Activated T-helper 1 cell treated with anti-CD3 and anti-CD28 coated beads, Interleukin-2, amount 50 U/mL, for 16 hours (primary cell): ENCODE measurements at regions not wholly inside any gene's neighbourhood (a gene's known extent, or its start where the extent isn't known, plus 50 kb on each side); places are given as distances from the start of the nearest gene placed in this dataset.
"Not testable (repeated sequence)": the region's sequence is repeated elsewhere in the genome, so short reads cannot be mapped to it uniquely, and the experiment has no call there.

Source experiments
- DNase-seq, 2 donors: peaks; one replicate each; pipeline ENCODE4 v3.0.0-alpha.2; 2020; ENCODE audit warnings: low read depth in 1 of 2, low spot score in 1 of 2

DNA sequence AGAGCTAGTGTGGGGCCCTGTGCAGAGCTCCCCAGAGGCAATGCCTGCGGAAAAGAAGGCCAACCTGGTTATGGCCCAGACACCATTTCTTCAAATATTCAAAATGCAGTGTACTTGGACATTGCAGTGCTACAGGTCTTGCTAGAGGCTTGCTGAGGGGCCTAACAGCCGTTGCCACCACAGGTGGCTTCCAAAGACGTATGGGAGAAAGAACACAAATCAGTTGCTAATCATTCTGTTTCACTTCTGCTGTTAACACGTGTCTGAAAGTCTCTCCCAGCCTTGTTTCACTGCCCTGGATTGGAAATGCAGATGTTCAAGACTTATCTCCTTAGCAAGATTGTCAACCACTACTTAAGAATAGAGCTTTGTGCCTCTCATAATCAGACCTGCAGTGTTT is 925.9 kb downstream of the GALC start:
- no peak for DNase-seq

DNA sequence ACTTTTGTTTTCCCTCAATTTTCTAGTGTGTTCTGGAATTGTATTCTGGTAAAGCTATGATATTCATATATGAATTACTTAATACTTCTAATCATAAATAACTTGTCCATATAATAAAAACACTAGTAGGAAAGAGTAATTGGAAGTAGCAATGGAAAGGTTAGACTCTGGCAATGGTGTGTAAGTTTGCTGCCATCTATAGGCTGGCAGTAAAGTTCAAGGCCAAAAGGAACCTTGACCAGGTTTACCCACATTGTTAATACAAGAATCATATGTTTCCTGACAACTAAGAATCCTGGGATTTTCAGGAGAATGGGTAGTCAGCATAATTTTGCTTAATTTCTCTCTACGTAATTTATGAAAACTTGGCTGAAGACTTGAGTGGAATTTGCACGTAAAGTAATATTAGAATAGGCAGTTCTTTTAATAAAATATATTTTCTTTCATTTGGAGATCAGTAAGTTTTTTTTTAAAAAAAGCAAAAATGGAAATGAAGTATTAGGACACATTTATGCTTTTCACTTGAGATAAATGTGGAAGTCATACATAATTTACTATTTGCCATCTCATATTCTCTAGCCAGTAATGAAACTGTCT is 926.7 kb downstream of the GALC start:
- no peak for DNase-seq

- no peak for DNase-seq
These were observed 927.6 kb downstream of the GALC start for GRCh38 chr14:87065366-87065765.

GRCh38 chr14:87063181-87063580 is 929.8 kb downstream of the GALC start:
- no peak for DNase-seq

DNA sequence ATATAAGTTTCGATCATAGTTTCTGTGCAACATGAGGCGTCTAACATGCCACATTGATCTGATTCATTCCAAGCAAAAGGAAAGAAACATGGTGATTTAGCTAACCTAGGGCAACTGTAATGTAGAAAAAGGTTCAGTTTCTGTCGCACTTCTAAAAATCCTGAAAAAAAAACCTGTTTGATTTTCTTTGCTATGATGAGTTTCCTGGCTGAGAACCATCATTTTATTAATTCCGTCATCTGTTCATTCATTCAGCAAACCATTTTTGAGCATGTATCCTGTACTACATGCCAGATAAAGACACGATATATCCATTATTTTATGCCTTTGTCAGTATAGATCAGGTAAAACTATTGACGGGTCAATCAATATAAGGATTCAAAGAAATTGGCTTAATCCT is 932.6 kb downstream of the GALC start:
- DNase-seq: no peak

DNA sequence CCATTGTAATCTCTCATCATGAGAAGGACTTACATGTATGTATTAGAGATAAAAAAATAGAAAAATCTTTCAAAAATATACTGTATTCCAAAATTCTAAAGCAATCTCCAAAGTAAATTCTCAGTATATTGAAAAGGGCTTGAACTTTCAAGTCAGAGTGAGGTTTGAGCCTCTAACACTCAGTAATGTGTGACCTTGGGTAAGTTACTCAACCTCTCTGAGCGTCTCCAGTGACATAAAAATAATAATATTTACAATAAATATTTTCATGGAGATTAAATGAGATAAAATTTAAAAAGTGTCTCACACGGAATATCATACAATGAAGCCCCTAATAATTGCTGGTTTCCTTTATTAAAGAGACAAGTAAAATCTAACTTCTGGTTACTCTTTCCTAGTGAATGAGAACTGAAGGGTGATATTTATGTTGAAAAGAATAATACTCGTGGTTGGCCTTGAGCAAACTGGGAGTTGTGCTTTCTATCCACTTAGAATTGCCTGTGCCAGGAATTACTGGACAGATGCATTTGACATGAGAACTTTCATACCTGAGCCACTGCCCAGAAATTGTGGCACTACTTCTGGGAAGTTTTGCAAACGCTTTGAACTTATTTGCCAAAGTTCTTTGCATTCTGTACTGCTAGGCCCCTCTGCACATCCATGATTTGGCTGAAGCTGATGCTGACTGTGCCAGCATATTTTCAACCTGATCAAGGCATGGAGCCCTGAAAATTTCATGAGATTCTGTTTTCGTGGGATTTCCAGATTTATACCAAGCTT is 933.7 kb downstream of the GALC start:
- no peak for DNase-seq

DNA sequence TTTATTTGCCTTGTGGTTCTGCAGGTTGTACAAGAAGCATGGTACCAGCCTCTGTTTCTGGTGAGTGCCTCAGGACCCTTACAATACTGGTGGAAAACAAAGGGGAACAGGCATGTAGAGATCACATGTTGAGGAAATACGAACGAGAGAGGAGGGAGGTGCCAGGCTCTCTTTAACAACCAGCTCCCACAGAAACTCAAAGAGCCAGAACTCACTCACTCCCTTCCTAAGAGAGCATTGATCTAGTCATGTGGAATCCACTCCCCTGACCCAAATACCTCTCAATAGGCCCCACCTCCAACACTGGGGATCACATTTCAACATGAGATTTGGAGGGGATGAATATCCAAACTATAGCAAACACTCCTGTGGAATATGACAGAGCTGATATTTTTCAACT is 938.0 kb downstream of the GALC start:
- no peak for DNase-seq

DNA sequence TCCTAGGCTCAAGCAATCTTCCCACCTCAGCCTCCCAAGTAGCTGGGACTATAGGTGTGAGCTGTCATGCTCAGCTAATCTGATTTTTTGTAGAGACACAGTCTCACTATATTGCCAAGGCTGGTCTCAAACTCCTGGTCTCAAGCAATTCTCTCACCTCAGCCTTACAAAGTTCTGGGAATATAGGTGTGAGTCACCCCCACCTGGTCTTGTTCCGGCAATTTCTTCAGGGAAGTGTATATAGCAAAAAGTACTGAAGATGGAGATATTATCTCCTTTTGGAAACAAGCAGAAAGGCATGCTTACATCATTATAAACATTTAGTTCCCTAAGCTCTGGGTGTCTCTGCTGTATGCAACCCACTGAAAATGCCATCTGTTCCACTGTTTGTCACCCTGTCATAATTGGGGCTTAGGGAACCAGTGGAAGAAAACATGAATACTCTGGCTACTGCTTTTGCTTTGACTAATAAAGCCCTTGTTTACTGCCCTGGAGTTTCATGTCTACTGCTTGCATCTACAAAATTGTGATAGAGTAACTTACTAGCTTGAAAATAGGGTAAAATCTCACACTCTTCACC is 940.2 kb downstream of the GALC start:
- no peak for DNase-seq

DNA sequence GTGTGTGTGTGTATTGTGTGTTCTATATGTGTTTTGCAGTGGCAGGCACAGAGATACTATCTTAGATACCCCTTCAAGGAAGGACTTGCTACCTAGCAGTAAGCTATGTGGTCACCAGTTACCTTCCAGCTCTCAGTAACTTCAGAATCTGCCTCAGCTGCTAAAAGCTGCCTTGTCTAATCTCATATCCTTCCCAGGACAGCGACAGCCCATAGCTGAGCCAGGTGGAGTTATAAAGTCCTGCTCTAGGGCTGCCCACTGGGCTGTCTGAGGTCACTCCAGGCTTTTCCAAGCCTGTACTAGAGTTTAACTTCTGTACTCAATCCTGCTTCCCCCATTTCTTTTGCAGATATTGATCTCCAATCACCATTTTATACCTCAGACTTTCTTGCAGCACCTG is 942.6 kb downstream of the GALC start:
- DNase-seq: no peak

DNA sequence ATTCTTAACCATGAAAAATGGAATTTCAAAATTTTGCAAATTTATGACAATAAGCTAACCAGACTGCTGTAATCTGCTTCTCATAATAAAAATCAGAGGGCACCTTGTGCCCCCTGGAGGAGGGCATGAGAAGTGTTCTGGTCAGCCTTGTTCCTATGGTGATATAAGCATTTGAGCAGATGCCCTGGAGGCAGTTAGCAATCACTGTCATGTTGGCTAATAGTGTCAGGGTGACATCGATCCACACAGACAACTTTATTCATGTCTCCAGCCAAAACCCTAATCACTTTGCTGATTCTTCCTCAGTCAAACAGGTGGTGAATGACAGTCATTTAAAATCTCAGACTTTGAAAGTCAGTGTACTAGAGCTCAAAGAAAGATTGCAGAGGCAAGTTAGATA is 943.0 kb downstream of the GALC start:
- DNase-seq: no peak

GRCh38 chr14:87046960-87047359 is 946.0 kb downstream of the GALC start:
- no peak for DNase-seq

GRCh38 chr14:87045956-87046355 is 947.0 kb downstream of the GALC start:
- DNase-seq: no peak

DNA sequence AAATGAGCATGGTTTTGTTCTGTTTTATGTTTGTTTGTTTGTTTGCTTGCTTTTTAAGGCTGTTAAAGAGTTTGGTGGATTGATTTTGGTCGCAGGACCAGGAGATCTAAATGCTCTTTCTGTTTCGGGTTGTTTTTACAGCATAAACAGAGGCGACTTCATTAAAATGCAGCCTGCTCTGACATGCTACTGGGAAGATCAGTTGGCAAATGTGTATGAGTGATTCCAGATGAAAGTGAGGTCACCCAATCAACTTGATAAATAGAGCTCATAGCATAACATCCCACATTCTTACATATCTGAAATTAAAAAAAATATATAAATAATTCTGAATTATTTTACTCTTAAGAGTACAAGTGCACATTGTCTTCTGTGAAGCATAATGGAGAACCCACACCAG is 947.7 kb downstream of the GALC start:
- no peak for DNase-seq

- DNase-seq: no peak
These were observed 948.2 kb downstream of the GALC start for GRCh38 chr14:87044807-87045206.

DNA sequence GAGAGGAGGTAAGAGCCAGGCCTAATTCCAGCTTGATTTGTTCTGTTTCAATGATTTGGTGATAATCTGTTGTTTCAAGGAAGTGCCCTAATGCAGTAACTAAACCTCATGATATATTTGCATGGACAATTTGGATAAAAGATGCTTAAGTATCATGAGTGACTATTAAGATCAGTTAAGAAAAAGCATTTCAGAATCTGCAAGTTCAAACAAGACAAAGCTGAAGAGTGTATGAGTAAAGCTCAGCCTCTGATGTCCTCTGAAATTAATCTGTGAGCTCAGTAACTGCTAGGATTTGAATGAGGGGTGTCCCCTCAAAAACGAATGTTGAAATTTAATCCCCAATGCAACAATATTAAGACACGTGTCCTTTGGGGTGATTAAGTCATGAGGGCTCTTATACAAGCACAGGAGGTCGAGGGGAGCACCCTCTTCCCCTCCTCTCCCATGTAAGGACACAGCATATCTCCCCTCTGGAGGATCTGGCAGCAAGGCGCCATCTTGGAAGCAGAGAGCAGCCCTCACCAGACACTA is 949.2 kb downstream of the GALC start:
- DNase-seq: no peak

- DNase-seq: no peak
These were observed 950.6 kb downstream of the GALC start for GRCh38 chr14:87042354-87042753.

DNA sequence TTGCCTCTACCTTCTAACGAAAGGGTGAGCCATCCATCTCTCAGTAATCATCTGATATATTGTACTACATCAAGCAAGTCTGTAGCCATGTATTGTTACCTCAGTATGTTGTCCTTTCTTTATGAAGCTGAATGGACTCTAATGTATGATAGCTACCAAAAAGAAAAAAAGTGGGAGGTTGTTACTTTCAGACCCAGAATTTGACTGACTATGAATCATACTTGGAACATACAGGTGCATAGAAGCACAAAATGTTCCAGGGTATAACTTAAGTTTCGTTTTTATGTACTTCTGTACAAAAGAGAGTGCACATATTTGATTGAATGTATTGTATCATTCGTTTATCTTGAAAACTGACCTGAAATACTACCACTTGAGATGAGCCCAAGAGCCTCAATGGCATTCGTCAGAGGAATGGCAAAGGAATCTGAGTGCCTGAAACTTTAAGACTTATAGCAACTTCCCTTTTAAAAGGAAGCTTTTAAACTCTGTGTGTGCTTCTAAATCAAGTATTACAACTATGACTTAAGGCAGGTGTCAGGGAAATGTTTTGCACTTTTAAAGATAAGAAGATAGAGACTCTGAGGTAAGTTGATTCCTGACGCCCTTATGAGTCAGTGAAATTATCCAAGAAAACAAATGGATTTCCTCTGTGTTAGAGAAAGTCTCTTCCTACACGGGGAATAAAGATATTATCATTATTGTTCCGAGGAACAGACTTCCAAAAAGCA is 951.5 kb downstream of the GALC start:
- DNase-seq: no peak

DNA sequence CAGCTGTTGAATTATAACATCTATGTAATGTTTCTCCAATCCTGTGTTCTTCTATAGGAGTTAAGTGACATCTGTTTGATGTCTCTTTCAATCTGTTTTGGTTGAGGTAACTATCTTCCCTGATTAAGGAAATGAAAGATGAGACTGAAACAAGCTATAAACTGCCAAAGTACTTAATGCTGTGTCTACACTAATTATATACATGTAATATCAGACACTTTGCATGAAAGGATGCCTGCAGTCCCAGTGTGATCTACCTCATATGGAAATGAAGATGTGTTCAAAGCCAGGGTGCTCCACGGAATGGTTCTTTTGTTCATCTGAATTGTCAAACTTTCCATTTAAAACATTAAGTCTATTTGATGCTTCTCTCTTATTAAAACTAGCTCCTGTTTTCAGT is 958.3 kb downstream of the GALC start:
- DNase-seq: no peak

DNA sequence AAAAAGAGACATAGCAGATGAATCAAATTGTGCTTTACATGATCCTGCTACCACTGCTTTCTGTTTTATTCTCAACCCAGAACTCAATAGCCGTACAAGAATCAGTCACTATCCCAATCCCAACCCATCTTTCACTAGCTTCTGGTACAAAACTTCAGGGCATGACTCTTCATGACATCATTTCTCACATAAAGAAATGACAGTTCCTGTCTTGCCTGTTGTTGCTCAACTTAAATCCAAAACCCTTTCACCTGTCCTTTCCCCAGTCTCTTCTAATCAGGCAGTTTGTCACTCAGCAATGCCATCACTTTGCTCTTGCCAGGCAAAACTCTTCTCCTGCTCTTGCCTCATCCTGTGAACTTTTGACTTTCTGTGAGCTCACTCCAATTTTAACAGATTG is 962.8 kb downstream of the GALC start:
- DNase-seq: no peak

DNA sequence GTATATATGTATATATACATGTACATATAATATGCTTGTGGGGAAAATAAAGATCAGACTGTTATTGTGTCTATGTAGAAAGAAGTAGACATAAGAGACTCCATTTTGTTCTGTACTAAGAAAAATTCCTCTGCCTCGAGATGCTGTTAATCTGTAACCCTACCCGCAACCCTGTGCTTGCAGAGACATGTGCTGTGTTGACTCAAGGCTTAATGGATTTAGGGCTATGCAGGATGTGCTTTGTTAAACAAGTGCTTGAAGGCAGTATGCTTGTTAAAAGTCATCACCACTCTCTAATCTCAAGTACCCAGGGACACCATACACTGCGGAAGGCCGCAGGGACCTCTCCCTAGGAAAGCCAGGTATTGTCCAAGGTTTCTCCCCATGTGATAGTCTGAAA is 972.9 kb downstream of the GALC start:
- not testable (repeated sequence) for DNase-seq

DNA sequence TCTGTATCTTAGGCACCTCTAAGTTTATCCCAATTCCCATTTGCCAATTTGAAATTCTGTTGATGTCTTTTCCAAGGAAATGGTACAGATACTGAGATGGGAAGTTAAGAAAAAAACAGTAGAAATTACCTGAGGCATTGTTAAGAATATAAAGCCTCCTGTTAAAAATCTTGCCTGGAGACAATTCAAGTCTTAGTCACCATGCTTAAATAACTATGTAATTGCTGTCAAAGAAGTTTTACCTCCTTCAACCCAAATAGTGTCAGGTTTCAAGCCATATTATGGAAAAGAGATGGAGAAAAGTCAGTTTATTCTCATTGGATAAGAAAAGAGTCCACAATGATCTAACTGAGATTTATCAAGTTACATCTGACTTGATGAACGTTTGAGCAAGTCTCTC is 974.7 kb downstream of the GALC start:
- no peak for DNase-seq

- DNase-seq: no peak
These were observed 975.6 kb downstream of the GALC start for GRCh38 chr14:87017335-87017734.
